22Rv1 (cell line): ENCODE measurements at regions not wholly inside any gene's neighbourhood (a gene's known extent, or its start where the extent isn't known, plus 50 kb on each side); places are given as distances from the start of the nearest gene placed in this dataset.

Source experiments
- H3K27ac ChIP-seq: fragments of 450-650 bp; 2 replicates; pipeline ENCODE4 v1.5.1; 2017
- ZFX ChIP-seq: fragments of 450-650 bp; IDR thresholded peaks from 2 replicates; pipeline ENCODE4 v1.6.1; 2017; ENCODE audit warnings: antibody characterized with exemption, borderline replicate concordance
- TF ChIP-seq, protein P1 (sequence below): fragments of 450-650 bp; IDR thresholded peaks from 2 replicates; pipeline ENCODE4 v1.5.1; 2017; ENCODE audit warnings: mild to moderate bottlenecking

DNA sequence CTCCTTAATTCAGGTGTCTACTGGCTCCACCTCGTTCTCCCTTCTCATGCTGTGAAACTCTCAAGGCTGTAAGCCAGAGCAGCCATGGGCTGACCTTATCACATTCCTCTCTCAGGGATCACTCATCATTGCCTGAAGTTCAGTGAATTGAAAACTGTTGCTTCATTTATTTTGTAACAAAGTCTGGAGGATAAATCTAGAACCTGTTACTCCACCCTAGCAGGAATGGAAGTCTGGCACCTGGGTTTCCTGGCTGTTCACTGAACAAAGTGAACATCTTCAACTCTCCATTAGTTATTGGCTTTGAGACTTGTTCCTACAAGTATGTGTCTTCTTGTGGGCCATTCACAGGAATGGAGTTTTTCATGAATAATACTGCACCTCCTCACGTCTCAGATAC lies 584.1 kb downstream of the PTPRU start:
- H3K27ac ChIP-seq = no peak overlapping the region
- TF ChIP-seq ZFX = no peak

DNA sequence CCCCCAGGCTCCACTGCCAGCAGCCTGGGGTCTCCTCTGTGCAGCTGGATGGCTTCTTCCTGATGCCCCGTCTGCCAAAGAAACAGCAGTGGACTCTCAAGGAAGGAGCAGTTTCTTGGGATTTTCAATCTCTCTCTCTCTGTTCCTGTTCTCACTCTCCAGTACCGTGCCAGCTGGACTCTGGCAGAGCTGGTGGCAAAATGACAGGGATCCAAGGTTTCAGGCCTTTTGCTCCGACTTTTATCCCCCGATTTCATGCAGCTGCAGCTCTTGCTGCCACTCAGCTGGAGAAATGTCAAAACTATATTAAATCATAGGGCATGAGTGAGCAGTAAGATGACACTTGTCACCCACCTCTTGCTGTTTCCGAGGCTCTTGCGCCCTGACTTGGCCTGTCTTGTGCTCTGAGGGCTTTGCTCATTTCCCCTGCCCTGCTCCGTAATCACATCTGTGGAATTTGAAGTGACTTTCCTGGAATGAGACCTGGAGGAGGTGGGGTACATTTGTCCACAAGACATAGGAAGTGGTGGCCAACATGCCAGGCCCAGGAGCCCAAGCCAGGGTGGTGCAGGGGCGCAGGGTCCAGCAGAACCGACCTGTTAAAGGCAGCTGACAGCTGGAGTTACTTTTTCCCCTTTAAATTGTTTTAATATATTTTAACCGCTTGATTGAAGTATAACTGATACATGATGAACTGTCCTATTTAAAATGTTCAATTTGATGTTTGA lies 576.2 kb downstream of the PTPRU start:
- H3K27ac ChIP-seq = no peak overlapping the region
- TF ChIP-seq, protein P1, sequence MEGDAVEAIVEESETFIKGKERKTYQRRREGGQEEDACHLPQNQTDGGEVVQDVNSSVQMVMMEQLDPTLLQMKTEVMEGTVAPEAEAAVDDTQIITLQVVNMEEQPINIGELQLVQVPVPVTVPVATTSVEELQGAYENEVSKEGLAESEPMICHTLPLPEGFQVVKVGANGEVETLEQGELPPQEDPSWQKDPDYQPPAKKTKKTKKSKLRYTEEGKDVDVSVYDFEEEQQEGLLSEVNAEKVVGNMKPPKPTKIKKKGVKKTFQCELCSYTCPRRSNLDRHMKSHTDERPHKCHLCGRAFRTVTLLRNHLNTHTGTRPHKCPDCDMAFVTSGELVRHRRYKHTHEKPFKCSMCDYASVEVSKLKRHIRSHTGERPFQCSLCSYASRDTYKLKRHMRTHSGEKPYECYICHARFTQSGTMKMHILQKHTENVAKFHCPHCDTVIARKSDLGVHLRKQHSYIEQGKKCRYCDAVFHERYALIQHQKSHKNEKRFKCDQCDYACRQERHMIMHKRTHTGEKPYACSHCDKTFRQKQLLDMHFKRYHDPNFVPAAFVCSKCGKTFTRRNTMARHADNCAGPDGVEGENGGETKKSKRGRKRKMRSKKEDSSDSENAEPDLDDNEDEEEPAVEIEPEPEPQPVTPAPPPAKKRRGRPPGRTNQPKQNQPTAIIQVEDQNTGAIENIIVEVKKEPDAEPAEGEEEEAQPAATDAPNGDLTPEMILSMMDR = no peak
- TF ChIP-seq ZFX = no peak

DNA sequence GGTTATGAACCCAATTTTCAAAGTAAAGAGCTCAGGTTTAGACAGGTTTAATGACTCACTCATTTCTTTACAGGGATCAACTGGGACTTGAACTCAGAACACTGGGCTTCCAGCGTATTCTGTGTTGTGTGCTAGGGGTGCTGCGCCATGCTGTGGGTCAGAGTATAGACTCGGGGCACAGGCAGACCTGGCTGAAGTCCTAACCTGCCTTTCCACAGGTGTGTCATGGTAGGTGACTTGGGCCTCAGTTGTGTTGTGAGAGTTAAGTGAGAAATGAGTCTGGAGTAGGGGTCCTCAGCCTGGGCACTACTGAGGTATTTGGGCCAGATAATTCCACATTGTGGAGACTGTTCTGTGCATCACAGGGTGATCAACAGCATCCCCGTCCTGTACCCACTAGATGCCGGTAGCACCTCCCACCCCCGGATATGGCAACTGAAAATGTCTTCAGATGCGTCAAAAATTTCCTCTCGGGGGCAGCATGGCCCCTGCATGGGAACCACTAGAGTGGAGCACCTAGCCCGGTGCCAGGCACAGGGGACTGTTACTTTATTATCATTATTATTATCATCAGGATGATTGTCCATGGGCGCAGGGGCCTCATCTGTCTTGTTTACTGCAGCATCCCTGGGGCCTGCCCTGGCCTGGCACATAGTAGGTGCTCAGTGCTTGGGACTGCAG lies 575.5 kb downstream of the PTPRU start:
- TF ChIP-seq, protein P1 = no peak
- no peak for TF ChIP-seq ZFX
- no peak overlapping the region for H3K27ac ChIP-seq

DNA sequence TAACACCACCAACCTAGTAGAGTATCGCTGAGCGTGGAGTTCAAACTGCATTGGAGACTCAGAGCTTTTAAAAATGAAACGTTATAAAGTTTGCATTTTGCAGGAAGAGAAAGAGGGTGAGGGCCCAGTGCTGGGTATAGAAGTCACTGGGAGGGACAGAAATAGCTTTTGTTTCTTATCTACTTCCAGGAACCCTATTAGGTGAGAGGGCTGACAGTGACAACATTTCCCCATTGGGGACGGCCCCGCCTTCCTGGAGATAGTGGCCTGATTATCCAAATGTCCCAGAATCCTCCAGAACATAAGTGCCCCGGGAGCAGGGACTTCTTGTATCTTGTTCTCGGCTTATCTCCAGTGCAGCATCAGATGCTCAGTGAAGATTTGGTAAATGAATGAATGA lies 574.9 kb downstream of the PTPRU start:
- no peak for TF ChIP-seq ZFX
- TF ChIP-seq, protein P1 = no peak

DNA sequence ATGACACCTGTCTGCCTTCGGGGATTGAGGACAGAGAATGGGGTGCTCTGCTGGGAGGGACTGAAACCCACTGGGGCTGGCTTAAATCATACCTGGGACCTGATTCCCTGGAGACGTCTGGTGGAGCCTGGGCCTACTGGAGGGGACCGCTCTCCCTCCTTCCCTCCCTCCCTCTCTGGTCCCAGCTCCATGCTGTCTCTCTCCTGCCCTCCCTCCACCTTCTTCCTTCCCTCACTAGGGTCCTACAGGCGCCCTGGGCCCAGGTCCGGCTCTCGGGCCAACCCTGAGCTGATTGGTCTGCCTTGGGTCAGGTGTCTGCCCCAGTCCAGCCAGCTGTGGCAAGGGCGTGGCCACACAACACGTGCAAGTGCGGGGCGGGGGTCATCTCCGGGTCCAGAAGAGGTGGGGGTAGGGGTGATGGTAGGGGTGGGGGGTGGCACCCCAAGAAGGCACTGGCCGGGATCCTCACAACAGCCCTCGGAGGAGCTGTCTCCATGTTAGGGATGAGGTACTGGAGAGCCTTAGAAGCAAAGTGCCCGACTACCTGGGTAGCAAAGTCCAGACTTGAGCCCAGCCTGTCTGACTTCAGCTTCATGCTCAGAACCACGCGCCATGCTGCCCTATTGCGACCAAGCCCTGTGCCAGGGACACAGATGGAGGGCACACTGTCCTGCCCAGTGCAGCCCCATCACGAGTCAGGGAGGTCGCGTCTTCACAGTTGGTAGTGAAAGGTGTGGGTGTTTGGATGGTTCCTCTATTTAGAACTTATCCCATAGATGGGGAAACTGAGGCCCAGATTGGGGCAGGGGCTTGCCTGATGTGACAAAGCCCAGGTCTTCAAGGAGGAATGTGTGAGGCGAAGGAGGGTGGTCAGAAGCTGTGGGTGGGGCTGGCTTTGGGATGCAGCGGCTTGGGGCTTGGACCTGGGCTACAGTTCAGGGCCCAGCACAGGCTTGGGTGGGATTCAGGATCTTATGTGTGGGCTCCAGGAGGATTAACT lies 574.1 kb downstream of the PTPRU start:
- TF ChIP-seq, protein P1 = no peak
- TF ChIP-seq ZFX = no peak
- no peak overlapping the region for H3K27ac ChIP-seq

More for the DNA sequence above, 574.9 kb downstream of the PTPRU start:
- no peak overlapping the region for H3K27ac ChIP-seq

DNA sequence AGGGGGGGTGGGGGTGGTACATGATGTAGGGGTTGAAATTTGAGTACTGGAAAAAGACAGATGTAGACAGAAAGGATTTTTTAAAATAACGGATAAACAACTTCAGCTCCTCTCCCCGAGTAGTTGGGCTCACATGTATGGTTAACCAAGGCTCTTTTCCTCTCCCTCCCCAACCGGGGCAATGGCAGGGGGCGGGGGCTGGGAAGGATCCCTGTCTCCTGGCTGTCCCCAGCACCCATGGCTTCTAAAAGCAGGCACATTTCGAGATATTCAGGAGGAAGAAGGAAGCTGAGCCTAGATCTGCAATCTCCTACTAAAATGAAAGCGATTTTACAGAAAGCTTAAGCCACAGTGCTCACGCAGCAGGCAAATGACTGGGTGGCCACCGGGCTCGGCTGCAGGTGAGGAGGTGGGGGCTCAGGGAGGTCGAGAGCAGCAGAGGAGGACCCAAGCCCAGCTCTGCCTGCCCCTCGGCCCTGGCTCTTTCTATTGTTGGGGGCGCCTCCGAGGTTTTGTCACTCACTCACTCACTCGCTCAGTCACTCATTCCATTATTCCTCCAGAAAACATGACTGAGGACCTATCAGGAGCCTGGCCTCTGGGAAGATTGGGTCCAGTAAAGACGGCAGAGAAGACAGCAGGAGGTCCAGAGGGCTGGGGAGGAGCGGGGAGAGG lies 573.3 kb downstream of the PTPRU start:
- no peak overlapping the region for H3K27ac ChIP-seq
- TF ChIP-seq ZFX = no peak
- TF ChIP-seq, protein P1 = no peak
